ENCODE measurements at regions not wholly inside any gene's neighbourhood (a gene's known extent, or its start where the extent isn't known, plus 50 kb on each side); places are given as distances from the start of the nearest gene placed in this dataset.

DNA sequence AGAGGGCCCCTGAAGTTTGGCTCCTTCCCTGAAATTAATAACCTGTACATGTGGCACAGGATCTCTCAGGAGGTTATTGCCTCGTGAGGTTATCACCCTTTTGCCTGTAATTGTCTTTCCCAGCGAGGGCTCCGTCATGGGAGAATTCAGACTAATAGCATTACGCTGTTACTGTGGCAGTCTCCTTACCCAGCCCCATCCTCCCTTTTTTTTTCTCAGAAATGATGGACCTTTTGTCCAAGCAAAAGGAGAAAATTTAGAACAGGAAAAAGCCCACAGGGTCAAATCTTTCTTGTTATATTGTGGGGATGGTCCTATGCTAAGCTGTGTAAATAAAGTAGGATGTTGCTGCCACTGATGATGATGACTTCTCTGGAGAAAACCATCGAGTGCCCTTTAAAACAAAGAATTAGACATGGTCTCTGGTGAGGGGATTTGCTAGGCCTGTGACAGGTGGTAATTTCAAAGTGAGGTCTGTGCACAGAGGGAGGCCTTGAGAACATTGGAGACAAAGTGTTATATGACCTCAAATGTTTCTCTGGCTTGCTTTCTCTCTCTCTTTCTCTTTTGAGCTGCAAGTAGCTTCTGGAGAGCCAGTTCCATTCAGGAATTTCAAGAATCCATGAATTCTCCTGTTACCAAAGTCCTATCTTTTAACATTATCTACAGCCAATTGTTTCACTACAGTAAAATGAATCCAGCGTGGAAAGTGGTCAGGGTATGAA, 357.2 kb downstream of the BMP4 start:
- POLR2A ChIA-PET (ENCODE audit: unreplicated experiment), result no interaction called here
- intact Hi-C loops (cut with micrococcal nuclease), result no loop called here

DNA sequence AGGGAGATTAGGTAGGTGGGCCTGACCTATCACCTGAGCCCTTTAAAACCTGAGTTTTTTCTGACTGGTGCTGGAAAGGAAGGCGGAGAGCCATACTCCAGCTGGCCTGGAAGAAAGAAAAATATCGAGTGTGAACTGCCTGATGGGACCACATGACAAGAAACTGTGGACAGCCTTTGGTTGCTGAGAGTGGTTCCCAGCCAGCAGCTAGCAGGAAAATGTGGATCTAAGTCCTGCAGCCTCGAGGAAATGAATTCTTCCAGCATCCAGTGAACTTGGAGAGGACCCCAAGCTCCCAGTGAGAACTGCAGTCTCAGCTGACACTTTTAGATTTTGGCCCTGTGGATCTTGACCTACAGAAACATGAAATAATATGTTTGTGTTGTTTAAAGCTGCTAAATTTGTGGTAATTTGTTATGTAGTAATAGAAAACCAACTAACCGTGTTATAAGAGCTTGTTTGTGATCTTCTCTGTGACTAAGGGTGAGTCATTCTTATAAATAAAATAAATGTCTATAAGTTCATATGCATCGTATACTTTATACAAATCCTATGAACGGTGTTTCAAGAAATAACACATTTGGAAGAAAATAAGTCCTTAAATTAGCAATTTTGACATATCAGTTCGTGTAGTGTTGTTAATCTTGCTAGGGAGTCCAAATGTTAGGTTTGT, 359.6 kb downstream of the BMP4 start:
- Histone ChIP-seq H2AFZ (ENCODE audit: low read length) (no peak overlapping the region), H3K79me2 (ENCODE audit: low read length) (no peaks in the 10 kb centered on the region), H3K9me2 (replicated peaks; ENCODE audit: low read length) (no peaks in the 10 kb centered on the region), H4K20me1 (ENCODE audit: low read length) (no peaks in the 10 kb centered on the region), H3K4me3 (ENCODE audit: low read length) (no peak overlapping the region; the same call in 1 of the 2 replicates), H3K4me2 (ENCODE audit: low read length) (peak overlapping the region; percentile 68), H3K9me3 (ENCODE audit: low read length) (no peaks in the 10 kb centered on the region), H3K9ac (ENCODE audit: low read length) (no peak overlapping the region), H3K27me3 (ENCODE audit: low read length) (no peaks in the 10 kb centered on the region), H3K4me1 (ENCODE audit: insufficient read depth, low read length) (peaks cover 10% of the 10 kb centered on the region), H3K36me3 (ENCODE audit: low read depth, low read length) (no peaks in the 10 kb centered on the region), H3F3A (ENCODE audit: low read length, unreplicated experiment) (no peaks in the 10 kb centered on the region), H3K27ac (ENCODE audit: low read length) (no peak overlapping the region)
- DNase-seq, result peak; percentile 65
- no TSS peak for BruUV-seq (replicated peaks)
- peak; percentile 98 for ATAC-seq
- CTCF ChIA-PET, result interaction anchor here (0.6 kb wide), 1 partner anchor 328 kb away, joined by 3 read pairs; no protein-coding TSS in a partner anchor
- intact Hi-C loops (cut with micrococcal nuclease), result no loop called here
- TF ChIP-seq EZH2 (IDR thresholded peaks at IDR 0.05; ENCODE audit: low read length, unreplicated experiment), result no peak
- TF ChIP-seq, protein P1, sequence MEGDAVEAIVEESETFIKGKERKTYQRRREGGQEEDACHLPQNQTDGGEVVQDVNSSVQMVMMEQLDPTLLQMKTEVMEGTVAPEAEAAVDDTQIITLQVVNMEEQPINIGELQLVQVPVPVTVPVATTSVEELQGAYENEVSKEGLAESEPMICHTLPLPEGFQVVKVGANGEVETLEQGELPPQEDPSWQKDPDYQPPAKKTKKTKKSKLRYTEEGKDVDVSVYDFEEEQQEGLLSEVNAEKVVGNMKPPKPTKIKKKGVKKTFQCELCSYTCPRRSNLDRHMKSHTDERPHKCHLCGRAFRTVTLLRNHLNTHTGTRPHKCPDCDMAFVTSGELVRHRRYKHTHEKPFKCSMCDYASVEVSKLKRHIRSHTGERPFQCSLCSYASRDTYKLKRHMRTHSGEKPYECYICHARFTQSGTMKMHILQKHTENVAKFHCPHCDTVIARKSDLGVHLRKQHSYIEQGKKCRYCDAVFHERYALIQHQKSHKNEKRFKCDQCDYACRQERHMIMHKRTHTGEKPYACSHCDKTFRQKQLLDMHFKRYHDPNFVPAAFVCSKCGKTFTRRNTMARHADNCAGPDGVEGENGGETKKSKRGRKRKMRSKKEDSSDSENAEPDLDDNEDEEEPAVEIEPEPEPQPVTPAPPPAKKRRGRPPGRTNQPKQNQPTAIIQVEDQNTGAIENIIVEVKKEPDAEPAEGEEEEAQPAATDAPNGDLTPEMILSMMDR (conservative IDR thresholded peaks at IDR 0.05; ENCODE audit: low read depth, low read length), result no peak
- no peak for TF ChIP-seq EZH2phosphoT487 (IDR thresholded peaks at IDR 0.05; ENCODE audit: borderline replicate concordance, low read length)
- POLR2A ChIA-PET (ENCODE audit: unreplicated experiment), result interaction anchor here (0.5 to 0.7 kb wide), 3 partner anchors 17 to 469 kb away, joined by 3 to 19 read pairs (median 6); no protein-coding TSS in a partner anchor

More for the DNA sequence above, 357.2 kb downstream of the BMP4 start:
- no TSS peak for BruUV-seq (replicated peaks)
- Histone ChIP-seq H3K9me2 (replicated peaks; ENCODE audit: low read length) (no peaks in the 10 kb centered on the region), H3K4me3 (ENCODE audit: low read length) (no peak overlapping the region), H3K27ac (ENCODE audit: low read length) (no peak overlapping the region), H3K4me2 (ENCODE audit: low read length) (no peak overlapping the region), H3K36me3 (ENCODE audit: low read depth, low read length) (no peaks in the 10 kb centered on the region), H3K27me3 (ENCODE audit: low read length) (no peaks in the 10 kb centered on the region), H4K20me1 (ENCODE audit: low read length) (no peaks in the 10 kb centered on the region), H3F3A (ENCODE audit: low read length, unreplicated experiment) (no peaks in the 10 kb centered on the region), H3K4me1 (ENCODE audit: insufficient read depth, low read length) (peaks cover 10% of the 10 kb centered on the region), H3K79me2 (ENCODE audit: low read length) (no peaks in the 10 kb centered on the region), H2AFZ (ENCODE audit: low read length) (no peak overlapping the region), H3K9ac (ENCODE audit: low read length) (no peak overlapping the region), H3K9me3 (ENCODE audit: low read length) (no peaks in the 10 kb centered on the region)
- ATAC-seq (no peak), DNase-seq (no peak)
- CTCF ChIA-PET, result interaction anchor here (0.9 kb wide), 1 partner anchor 59 kb away, joined by 6 read pairs; no protein-coding TSS in a partner anchor
- TF ChIP-seq EZH2 (IDR thresholded peaks at IDR 0.05; ENCODE audit: low read length, unreplicated experiment), result no peak
- no peak for TF ChIP-seq EZH2phosphoT487 (IDR thresholded peaks at IDR 0.05; ENCODE audit: borderline replicate concordance, low read length)
- TF ChIP-seq, protein P1 (conservative IDR thresholded peaks at IDR 0.05; ENCODE audit: low read depth, low read length), result no peak

All from PC-3 (cell line).